ENCODE measurements at regions not wholly inside any gene's neighbourhood (a gene's known extent, or its start where the extent isn't known, plus 50 kb on each side); places are given as distances from the start of the nearest gene placed in this dataset.

DNA sequence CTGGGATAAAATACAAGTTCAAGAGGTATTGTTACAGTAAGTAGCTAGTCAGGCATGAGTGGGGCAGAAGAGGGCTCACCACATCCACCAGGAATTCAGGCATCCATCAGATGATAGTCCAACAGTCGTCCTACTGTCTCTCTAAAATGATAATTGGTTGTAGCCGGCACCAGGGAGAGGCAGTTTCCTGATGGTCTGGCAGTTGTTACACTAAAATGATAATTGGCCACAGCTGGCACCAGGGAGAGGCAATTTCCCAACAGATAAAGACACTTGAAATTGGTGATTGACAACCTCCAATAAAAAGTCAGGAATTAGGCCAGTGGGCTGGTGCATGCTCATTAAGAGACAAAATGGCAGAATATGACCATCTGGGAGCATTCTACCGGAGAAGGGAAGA is 545.8 kb downstream of the AMY1C start:
- no peak for ATAC-seq
- in situ Hi-C loops (cut with HindIII; ENCODE audit: low pct_unique_long_range_greater_than_20kb, low sequenced_read_pairs), result no loop called here
- Histone ChIP-seq H3K36me3 (ENCODE audit: control insufficient read depth, insufficient read depth, low read length) (no peaks in the 10 kb centered on the region; the same call in 1 of the 2 replicates), H3K27me3 (ENCODE audit: control insufficient read depth, insufficient read depth, low read length) (no peaks in the 10 kb centered on the region), H3K4me3 (ENCODE audit: low read depth in 2 of 2, low read length in 2 of 2) (no peak overlapping the region), H3K4me1 (ENCODE audit: control insufficient read depth, insufficient read depth, low read length) (no peaks in the 10 kb centered on the region), H3K27ac (ENCODE audit: low read length) (no peak overlapping the region), H3K9me3 (ENCODE audit: control insufficient read depth, insufficient read depth, low read depth, low read length) (no peaks in the 10 kb centered on the region)
- TF ChIP-seq POLR2AphosphoS5 (IDR thresholded peaks at IDR 0.05; ENCODE audit: low read depth, low read length), result no peak
- POLR2A ChIA-PET, result no interaction called here
- no TSS peak for BruUV-seq (replicated peaks)
- no peak for DNase-seq (ENCODE audit: low read depth, low spot score)
- CTCF ChIA-PET, result no interaction called here
- intact Hi-C loops (cut with micrococcal nuclease; ENCODE audit: unreplicated experiment), result no loop called here

DNA sequence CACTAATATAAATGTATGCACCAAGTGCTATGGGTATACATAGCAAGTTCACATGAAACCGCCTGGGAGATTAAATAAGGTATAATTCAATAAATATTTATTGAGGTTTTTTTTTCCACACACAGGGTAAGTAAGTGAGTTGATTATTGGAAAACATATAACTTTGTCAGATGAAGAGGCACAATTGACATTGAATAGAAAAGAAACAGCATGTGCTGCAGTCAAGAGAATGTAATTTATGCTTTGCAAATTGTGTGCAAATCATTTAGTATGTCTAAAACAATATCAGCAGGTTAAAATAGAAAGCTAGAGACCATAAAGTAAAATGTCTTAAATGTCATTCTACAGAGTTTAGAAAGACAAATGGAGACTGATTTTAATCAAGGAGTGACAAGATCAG is 560.0 kb downstream of the AMY1C start:
- no peak for DNase-seq (ENCODE audit: low read depth, low spot score)
- ChIA-PET POLR2A (no interaction called here), CTCF (no interaction called here)
- ATAC-seq, result no peak
- H3K27ac ChIP-seq (ENCODE audit: low read length), result no peak overlapping the region
- no peaks in the 10 kb centered on the region for H3K9me3 ChIP-seq (ENCODE audit: control insufficient read depth, insufficient read depth, low read depth, low read length)
- in situ Hi-C loops (cut with HindIII; ENCODE audit: low pct_unique_long_range_greater_than_20kb, low sequenced_read_pairs) (no loop called here), intact Hi-C loops (cut with micrococcal nuclease; ENCODE audit: unreplicated experiment) (no loop called here)
- no TSS peak for BruUV-seq (replicated peaks)
- H3K4me3 ChIP-seq (ENCODE audit: low read depth in 2 of 2, low read length in 2 of 2), result no peak overlapping the region
- TF ChIP-seq POLR2AphosphoS5 (IDR thresholded peaks at IDR 0.05; ENCODE audit: low read depth, low read length) (no peak), TCF7L2 (IDR thresholded peaks at IDR 0.05; ENCODE audit: low read depth, low read length) (no peak), SIN3A (IDR thresholded peaks at IDR 0.05; ENCODE audit: borderline replicate concordance, insufficient read depth, low read depth, low read length) (no peak)
- TF ChIP-seq, protein P1, sequence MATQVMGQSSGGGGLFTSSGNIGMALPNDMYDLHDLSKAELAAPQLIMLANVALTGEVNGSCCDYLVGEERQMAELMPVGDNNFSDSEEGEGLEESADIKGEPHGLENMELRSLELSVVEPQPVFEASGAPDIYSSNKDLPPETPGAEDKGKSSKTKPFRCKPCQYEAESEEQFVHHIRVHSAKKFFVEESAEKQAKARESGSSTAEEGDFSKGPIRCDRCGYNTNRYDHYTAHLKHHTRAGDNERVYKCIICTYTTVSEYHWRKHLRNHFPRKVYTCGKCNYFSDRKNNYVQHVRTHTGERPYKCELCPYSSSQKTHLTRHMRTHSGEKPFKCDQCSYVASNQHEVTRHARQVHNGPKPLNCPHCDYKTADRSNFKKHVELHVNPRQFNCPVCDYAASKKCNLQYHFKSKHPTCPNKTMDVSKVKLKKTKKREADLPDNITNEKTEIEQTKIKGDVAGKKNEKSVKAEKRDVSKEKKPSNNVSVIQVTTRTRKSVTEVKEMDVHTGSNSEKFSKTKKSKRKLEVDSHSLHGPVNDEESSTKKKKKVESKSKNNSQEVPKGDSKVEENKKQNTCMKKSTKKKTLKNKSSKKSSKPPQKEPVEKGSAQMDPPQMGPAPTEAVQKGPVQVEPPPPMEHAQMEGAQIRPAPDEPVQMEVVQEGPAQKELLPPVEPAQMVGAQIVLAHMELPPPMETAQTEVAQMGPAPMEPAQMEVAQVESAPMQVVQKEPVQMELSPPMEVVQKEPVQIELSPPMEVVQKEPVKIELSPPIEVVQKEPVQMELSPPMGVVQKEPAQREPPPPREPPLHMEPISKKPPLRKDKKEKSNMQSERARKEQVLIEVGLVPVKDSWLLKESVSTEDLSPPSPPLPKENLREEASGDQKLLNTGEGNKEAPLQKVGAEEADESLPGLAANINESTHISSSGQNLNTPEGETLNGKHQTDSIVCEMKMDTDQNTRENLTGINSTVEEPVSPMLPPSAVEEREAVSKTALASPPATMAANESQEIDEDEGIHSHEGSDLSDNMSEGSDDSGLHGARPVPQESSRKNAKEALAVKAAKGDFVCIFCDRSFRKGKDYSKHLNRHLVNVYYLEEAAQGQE (IDR thresholded peaks at IDR 0.05; ENCODE audit: insufficient read depth in 1 of 2, low read depth in 2 of 2, low read length in 1 of 2), result no peak
- TF ChIP-seq, protein P2, sequence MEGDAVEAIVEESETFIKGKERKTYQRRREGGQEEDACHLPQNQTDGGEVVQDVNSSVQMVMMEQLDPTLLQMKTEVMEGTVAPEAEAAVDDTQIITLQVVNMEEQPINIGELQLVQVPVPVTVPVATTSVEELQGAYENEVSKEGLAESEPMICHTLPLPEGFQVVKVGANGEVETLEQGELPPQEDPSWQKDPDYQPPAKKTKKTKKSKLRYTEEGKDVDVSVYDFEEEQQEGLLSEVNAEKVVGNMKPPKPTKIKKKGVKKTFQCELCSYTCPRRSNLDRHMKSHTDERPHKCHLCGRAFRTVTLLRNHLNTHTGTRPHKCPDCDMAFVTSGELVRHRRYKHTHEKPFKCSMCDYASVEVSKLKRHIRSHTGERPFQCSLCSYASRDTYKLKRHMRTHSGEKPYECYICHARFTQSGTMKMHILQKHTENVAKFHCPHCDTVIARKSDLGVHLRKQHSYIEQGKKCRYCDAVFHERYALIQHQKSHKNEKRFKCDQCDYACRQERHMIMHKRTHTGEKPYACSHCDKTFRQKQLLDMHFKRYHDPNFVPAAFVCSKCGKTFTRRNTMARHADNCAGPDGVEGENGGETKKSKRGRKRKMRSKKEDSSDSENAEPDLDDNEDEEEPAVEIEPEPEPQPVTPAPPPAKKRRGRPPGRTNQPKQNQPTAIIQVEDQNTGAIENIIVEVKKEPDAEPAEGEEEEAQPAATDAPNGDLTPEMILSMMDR (IDR thresholded peaks at IDR 0.05), result no peak
- no peaks in the 10 kb centered on the region for H3K27me3 ChIP-seq (ENCODE audit: control insufficient read depth, insufficient read depth, low read length)
- no peaks in the 10 kb centered on the region for H3K4me1 ChIP-seq (ENCODE audit: control insufficient read depth, insufficient read depth, low read length)
- H3K36me3 ChIP-seq (ENCODE audit: control insufficient read depth, insufficient read depth, low read length), result no peaks in the 10 kb centered on the region

DNA sequence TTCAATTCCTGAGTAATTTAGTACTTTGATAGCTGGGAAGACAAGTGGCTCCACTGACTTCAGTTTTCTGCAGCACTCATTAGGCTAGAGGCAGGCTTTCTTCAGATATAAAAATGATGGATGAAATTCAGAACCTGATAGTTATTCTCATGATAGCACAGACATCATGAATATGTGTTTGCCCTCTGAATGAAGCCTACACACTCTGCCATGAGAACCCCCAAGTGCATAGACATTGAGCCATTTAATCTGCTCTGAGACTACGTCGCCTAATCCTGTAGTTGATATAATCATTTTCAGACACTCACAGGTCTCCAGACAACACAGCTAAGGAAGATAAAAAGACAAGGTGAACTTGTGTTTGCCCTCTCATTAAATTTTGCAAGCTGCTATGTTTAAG is 566.1 kb downstream of the AMY1C start:
- BruUV-seq (replicated peaks), result no TSS peak
- no peak for DNase-seq (ENCODE audit: low read depth, low spot score)
- TF ChIP-seq SIN3A (IDR thresholded peaks at IDR 0.05; ENCODE audit: borderline replicate concordance, insufficient read depth, low read depth, low read length), result no peak
- TF ChIP-seq POLR2AphosphoS5 (IDR thresholded peaks at IDR 0.05; ENCODE audit: low read depth, low read length), result no peak
- TF ChIP-seq TCF7L2 (IDR thresholded peaks at IDR 0.05; ENCODE audit: low read depth, low read length), result no peak
- TF ChIP-seq, protein P2 (IDR thresholded peaks at IDR 0.05), result no peak
- TF ChIP-seq, protein P1 (IDR thresholded peaks at IDR 0.05; ENCODE audit: insufficient read depth in 1 of 2, low read depth in 2 of 2, low read length in 1 of 2), result no peak
- Histone ChIP-seq H3K36me3 (ENCODE audit: control insufficient read depth, insufficient read depth, low read length) (no peaks in the 10 kb centered on the region), H3K9me3 (ENCODE audit: control insufficient read depth, insufficient read depth, low read depth, low read length) (no peaks in the 10 kb centered on the region), H3K27ac (ENCODE audit: low read length) (no peak overlapping the region), H3K4me1 (ENCODE audit: control insufficient read depth, insufficient read depth, low read length) (no peaks in the 10 kb centered on the region), H3K27me3 (ENCODE audit: control insufficient read depth, insufficient read depth, low read length) (no peaks in the 10 kb centered on the region), H3K4me3 (ENCODE audit: low read depth in 2 of 2, low read length in 2 of 2) (no peak overlapping the region)
- ATAC-seq, result no peak
- POLR2A ChIA-PET, result no interaction called here
- CTCF ChIA-PET, result no interaction called here
- in situ Hi-C loops (cut with HindIII; ENCODE audit: low pct_unique_long_range_greater_than_20kb, low sequenced_read_pairs) (no loop called here), intact Hi-C loops (cut with micrococcal nuclease; ENCODE audit: unreplicated experiment) (no loop called here)

Measured in Panc1 (cell line).